Fibroblast of mammary gland (primary cell): ENCODE measurements at regions not wholly inside any gene's neighbourhood (a gene's known extent, or its start where the extent isn't known, plus 50 kb on each side); places are given as distances from the start of the nearest gene placed in this dataset.

Experiments used
- DNase-seq: peaks from one replicate; pipeline ENCODE4 v3.0.0-alpha.2; 2010; ENCODE audit warnings: low read depth
- H3K4me3 ChIP-seq: 2 replicates; pipeline ENCODE4 v1.5.1; 2011; ENCODE audit warnings: low read depth, mild to moderate bottlenecking, low read length, moderate library complexity; ENCODE audit not compliant: control insufficient read depth
- TF ChIP-seq, protein P1 (sequence below): conservative IDR thresholded peaks from 2 replicates; pipeline ENCODE4 v1.5.1; 2011; ENCODE audit warnings: low read depth, low read length, inconsistent platforms; ENCODE audit not compliant: control insufficient read depth, insufficient read depth

DNA sequence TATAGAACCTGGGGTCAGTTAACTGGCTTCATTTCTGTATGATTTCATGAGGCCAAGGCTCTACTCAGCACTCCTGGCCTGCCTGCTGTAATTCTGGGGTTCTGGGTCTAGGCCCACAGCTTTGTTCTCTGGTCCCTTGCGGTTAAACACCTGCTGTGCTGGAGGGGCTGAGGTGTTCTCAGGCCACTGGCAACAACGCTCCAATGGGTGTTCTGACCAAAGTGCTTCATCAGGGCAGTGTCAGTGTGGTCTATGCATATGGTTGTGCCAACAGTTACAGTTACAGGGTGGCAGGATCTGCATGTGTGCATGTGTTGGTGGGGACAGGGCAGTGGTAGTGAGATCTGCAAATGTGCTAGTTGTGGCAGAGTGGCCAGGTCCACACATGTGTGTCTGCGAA lies 64.1 kb upstream of the GMNC start:
- H3K4me3 ChIP-seq: no peak overlapping the region
- no peak for DNase-seq
- TF ChIP-seq, protein P1, sequence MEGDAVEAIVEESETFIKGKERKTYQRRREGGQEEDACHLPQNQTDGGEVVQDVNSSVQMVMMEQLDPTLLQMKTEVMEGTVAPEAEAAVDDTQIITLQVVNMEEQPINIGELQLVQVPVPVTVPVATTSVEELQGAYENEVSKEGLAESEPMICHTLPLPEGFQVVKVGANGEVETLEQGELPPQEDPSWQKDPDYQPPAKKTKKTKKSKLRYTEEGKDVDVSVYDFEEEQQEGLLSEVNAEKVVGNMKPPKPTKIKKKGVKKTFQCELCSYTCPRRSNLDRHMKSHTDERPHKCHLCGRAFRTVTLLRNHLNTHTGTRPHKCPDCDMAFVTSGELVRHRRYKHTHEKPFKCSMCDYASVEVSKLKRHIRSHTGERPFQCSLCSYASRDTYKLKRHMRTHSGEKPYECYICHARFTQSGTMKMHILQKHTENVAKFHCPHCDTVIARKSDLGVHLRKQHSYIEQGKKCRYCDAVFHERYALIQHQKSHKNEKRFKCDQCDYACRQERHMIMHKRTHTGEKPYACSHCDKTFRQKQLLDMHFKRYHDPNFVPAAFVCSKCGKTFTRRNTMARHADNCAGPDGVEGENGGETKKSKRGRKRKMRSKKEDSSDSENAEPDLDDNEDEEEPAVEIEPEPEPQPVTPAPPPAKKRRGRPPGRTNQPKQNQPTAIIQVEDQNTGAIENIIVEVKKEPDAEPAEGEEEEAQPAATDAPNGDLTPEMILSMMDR: no peak

DNA sequence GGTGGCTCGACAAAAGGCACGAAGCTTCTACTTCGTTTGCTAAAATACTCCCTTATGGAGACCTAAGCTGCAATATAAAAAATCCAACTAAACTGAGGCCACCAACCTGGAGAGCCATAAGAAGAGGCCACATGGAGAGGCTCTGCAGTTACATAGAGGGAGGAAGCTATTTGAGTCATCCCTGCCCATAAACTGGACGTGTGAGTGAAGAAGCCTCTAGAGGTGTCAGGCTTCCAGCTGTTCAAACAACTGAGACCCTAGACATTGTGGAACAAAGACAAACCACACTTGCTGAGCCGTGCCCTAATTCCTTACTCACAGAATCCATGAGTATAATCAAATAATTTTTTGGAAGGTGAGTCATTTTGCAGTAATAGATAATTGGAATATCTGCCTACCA lies 50.2 kb upstream of the GMNC start:
- TF ChIP-seq, protein P1: no peak
- H3K4me3 ChIP-seq: no peak overlapping the region
- peak; percentile 17 for DNase-seq
